ENCODE measurements at regions not wholly inside any gene's neighbourhood (a gene's known extent, or its start where the extent isn't known, plus 50 kb on each side); places are given as distances from the start of the nearest gene placed in this dataset.
A peak's percentile ranks its signal among the peaks of the same experiment; 100 is the strongest.

DNA sequence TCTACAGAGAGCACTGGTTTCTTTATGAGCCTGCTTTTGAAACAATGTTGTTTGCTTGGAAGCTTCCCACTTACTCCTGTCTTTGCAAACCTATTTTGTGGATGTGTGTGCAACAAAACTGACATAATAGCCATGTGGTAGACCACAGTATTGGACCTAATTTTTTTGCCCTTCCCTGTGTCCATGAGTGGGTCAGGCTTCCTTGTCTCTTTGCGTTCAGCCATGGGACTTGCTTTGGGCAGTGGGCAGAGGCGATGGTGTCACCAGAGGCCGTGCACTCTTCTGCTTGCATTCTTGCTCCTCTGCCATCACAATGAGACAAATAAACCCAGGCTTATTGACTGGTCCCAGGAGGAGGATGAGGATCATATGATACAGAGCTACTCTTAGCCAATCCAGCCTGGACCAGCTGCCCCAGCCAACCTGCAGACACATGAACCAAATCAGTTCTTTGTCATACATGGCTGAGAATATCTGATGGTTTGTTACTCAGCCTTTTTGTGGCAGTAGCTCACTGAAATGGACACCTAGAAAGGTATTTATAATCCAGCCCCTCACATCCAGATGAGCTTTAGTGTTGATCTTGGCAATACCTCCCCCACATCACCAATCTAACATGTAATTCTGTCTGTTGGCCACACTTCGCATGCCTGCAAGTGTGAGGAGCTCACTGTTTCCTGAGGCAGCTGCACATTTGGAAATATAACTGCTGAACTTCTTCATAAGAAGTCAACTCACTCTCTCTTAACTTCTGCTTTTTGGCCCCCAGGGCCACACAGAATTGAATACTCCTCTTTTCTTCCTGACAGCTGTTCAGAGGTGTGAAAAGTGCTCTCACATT lies 427.8 kb upstream of the ZMIZ1 start:
- no peak for DNase-seq

DNA sequence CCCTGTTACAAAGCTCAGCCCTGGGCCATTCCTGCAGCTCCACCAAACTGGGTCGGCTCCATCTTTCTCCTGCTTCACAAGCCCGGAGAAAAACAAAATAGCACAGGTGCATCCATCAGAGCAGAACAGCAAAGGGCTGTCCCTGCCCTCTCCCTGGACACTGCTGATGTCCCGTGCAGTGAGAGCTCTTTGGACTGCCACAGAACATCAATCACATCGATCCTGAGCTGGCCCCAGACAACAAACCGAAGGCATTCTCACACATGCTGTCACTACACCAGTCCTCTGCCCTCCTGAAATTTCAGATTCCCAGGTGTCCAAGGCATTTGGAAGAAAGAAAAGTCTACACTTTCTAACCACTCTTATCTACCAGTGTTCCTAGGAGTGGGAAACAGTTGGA lies 427.1 kb upstream of the ZMIZ1 start:
- no peak for DNase-seq

GRCh38 chr10:78642269-78642816 lies 426.4 kb upstream of the ZMIZ1 start:
- no peak for DNase-seq

GRCh38 chr10:78643513-78643912 lies 425.3 kb upstream of the ZMIZ1 start:
- DNase-seq, result no peak

- DNase-seq, result no peak
Observed at GRCh38 chr10:78644550-78644949, 424.2 kb upstream of the ZMIZ1 start.

- no peak for DNase-seq
Observed at GRCh38 chr10:78645169-78645686, 423.5 kb upstream of the ZMIZ1 start.

DNA sequence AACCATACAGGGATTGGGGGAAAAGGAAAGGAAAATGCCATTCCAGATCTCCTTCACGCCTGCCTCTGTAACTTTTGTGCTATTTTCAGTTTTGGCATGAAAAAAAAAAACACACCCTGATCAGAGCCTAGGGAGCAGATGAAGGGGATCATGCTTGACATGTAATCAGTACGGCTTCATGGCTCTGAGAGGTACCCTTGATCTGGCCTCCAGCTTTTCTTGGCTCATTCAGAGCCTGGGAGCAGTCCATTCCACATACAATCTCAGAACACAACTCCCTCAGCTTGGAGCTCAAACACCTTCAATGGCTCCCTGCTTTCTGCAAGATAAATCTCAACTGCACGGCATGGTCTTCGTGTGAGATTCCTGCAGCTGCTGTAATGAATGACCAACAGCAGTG lies 422.8 kb upstream of the ZMIZ1 start:
- DNase-seq, result no peak

DNA sequence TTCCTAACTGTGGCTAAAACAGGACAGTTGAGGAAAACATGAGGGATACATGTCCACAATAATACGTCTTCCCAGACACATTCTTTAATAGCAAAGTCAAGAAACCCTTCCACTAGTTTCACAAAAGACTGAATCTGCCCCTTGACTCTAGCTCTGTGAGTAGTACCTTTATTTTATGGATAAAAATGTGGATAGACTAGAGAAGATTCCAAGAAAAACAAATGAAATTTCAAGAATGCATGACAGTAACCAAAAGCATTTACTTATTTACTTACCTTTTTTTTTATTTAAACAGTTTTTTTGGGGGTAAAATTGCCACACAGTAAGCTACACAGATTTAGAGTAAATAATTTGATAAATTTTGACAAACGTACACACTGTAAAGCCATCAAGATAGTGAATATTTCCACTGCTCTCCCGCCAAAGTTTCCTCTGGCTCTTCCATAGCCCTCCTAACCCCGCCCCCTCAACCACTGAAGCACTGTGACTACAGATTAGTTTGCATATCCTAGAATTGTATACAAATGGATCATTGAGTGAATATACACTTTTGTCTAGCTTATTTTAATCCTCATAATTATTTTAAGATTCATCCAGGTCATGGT lies 420.4 kb upstream of the ZMIZ1 start:
- DNase-seq, result no peak

DNA sequence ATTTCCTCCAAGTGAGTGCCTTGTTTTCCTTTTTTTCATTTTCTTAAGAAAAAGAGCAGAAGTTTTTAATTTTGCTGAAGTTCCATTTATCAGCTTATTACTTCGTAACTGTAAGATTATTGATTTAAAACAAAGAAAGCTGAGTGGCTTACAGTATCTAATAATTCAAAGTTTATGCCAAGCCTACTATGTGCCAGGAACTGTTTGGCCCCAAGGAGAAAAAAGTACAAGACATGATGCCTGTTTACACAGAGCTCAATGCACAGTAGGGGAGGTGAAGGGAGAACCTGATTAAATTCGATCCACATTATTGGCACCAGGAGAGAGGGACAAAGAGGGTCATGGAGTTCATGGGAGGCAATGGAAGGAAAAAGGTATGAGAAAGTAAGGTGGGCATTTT lies 419.3 kb upstream of the ZMIZ1 start:
- no peak for DNase-seq

- DNase-seq, result no peak
Observed at GRCh38 chr10:78650122-78650521, 418.6 kb upstream of the ZMIZ1 start.

DNA sequence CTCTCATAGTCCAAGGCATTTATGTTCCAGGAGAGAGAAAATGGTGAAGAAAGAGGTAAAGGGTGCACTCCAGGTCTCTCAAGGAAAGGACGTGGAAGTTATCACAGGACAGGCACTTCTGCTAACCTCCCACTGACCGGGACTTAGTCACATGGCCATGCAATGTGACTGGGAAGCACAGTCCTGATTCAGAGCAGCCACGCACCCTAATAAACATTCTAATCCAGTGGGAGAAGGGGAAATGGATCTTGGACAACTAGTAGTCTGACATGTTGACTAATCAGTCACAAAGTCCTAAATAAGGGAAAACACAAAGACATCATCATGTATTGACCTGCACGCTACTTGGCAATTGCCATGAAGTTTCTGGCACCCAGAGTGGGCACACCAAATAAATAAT lies 417.5 kb upstream of the ZMIZ1 start:
- DNase-seq, result no peak

GRCh38 chr10:78653555-78653954 lies 415.2 kb upstream of the ZMIZ1 start:
- DNase-seq, result no peak

- no peak for DNase-seq
Observed at GRCh38 chr10:78654047-78654590, 414.6 kb upstream of the ZMIZ1 start.

DNA sequence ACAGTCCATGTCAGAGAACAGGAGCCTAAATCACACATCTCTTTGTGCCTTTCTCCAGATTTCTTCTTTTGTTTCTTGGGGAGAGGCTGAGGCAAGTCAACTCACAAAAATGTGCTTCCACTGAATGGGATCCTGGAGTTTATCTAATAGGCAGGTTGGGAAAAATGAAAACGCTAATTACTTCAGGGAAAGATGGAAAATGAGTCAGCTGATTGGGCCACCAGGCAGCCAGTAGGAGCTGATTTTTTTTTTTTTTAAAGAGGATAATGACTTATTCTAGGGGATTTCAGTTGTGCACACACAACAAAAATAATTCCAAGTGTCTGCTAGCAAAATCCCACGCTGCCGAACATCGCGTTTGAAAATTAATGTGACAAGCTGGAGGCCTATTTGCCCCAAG lies 412.8 kb upstream of the ZMIZ1 start:
- DNase-seq, result no peak

DNA sequence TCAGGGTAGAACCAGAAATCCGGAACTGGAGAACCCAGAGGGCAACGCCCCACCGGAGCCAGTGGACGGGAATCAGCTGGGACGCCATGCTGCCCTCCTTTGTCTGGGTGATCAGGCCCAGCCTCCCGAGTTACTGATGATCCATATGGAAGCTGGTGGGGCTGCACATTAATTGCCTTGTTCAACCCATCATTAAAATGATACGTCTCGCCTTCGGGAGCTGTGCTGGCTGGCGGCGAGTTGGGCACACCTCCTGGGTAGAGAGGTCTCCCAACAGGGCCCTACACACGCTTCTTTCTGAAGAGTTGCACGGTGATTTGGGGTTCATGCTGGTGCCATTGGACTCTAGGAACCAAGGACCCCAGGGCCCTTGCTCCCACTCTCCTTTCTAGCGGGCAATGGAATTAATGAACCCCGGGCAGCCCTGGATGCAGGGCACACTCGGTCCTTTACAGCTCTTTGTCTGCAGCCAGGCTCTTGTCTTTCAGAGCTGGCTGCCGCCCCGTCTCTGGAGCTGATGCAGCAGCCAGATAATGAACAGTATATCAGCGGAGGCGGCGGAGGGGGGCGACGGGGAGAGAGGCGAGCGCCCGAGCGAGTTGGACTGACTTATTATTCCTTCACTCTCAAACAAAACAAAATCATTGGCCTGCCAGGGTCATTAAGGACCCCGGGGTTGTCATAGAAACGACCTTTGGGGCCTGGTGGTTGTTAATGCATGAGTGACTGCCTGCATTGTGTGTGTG lies 412.2 kb upstream of the ZMIZ1 start:
- no peak for DNase-seq

DNA sequence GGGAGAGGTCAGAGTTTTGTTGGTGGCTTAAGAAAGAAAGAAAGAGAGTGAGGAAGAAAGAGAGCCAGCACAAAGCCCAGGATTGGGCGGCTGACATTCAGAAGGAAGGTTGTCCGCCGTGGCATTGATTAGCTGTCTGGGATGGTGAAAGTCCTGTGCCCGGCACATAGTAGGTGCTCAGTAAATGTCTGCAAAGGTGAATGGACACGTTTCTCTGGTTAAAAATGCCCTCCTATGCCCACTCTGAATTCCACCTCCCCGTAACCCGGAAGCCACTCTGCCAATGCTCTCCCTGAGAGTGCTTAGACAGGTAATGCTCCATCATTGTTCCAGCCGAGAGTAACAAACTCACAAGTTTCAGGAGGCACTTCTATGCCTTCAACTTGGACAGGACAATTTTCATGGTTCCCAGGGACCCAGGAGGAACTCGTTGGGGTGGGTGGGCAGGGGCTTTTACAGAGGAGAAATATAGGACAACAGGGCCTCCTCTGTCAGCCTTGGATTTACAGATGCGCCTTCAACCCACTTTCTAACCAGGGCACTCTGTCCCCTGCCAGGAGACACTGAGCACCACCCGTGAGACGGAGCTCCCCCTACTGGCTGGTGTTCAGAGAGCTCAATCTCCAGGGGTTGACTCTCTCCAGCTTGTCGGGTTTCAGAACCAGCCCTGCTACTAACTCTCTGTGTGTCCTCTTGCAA lies 411.5 kb upstream of the ZMIZ1 start:
- DNase-seq, result peak; percentile 41

DNA sequence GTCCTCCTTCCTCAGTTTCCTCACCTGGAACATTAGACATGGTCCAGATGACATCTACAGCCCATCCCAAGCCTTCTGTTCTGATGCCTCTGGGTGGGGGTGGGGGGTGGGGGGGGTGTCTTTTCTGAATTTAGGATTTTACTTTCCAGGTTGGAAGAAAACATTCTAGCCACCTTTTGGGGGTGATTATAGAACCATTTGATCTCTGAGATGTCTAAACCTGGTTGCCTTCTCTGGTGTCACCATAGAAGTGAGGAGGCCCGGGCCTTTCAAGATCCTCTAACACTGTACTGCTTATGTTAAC lies 411.0 kb upstream of the ZMIZ1 start:
- no peak for DNase-seq

DNA sequence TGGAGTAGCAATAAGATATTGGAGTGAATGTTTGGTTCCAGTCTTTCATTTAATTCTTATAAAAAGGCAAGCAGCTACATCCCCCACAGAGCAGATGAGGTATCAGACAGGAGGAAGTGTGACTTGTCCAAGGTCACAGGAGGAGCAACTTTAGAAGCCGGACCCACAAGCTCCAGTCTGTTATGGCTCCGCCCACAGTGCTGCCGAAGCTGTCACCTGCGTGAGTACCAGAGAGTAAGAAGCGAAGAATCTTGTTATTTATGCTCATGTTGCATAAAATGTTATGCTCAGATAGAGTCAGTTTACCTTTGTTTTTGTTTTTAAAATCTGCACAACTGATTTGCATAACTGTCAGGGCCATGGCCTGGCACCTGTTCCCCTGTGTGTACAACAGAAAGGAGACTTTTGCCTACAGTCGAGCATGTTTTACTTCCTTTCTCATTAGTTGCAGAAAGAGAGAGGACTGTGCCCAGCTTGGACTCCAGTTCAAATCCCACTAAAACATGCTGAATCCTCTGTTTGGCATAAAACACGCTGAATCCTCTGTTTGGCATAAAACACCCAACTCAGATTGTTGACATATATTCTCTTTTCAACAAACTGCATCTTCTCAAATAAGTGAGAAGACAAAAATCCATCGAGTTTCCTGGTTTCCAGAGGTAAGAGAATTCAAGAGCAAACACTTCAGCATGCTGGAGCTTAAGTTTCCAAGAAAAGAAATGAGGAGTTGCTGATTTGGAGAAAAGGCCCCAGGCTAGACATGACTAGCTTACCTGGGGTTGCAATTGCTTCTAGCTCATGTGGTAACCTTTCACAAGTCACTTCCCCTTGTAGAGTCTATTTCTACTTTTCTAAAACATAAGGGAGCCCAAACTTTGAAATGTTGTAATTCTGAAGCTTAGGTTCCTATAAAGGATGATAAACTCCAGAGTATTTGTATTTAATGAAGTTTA lies 409.8 kb upstream of the ZMIZ1 start:
- no peak for DNase-seq

- no peak for DNase-seq
Observed at GRCh38 chr10:78659598-78659967, 409.2 kb upstream of the ZMIZ1 start.

DNA sequence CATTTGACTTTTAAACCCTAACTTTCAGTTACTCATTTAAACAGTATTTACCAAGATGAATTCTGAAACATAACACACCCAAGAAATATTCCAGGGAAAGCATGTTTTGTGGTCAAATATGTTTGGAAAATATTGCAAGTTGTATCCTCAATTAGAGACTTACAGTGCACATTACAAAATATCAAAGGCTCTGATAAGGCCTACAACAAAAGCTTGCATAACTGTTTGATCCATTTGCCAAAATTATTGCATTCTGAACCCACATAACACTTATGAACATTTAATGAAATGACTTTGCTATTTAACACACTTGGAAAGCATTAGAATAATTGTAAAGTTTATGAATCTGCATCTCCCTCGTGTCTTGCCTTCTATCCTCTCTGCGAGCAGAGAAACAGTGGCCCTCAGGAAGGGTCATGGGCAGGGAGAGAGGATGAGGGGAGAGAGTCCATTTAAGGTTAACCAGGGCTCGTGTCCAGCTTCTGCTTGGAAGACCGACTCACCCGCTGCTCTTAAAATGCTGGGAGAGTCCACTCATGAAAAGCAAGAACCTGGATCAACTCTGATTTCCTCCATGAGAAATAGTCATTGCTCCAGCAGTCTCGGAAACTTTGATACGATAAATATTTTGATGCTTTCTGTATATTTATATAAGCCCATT lies 408.2 kb upstream of the ZMIZ1 start:
- DNase-seq, result no peak

DNA sequence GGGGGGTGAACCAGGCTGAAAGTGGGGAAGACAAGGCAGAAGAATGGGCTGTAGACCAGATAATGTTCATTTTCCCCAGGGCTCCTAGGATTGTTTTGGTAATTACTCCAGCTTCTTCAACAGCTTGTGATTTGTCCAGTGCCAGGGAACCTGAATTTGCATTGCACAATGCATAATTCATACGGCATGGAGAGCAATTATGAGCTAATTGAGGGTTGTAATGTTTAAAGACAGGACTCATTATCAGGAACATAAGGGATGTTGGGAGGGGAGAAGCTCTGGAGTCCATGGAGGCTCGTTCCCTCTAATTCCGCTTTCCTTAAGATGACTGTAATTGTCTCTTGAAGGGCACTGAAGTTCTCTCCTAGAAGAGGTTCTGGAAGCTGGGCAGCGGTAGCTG lies 405.0 kb upstream of the ZMIZ1 start:
- no peak for DNase-seq

Measured in activated CD4-positive, alpha-beta T cell treated with anti-CD3 and anti-CD28 coated beads for 1 hour (primary cell).